ENCODE measurements at regions not wholly inside any gene's neighbourhood (a gene's known extent, or its start where the extent isn't known, plus 50 kb on each side); places are given as distances from the start of the nearest gene placed in this dataset.

GRCh38 chr10:21213381-21213780, 312.1 kb downstream of the SKIDA1 start:
- H3K36me3 ChIP-seq, result no peaks in the 10 kb centered on the region
- no peaks in the 10 kb centered on the region for H3K27me3 ChIP-seq
- no peaks in the 10 kb centered on the region for H3K9me3 ChIP-seq
- H3K4me1 ChIP-seq, result no peaks in the 10 kb centered on the region
- DNase-seq (ENCODE audit: low spot score), result no peak
- TF ChIP-seq CTCF (IDR thresholded peaks at IDR 0.05), result no peak
- H3K4me3 ChIP-seq, result no peak overlapping the region
- no peak overlapping the region for H3K27ac ChIP-seq

GRCh38 chr10:21212912-21213311, 312.6 kb downstream of the SKIDA1 start:
- no peaks in the 10 kb centered on the region for H3K4me1 ChIP-seq
- no peaks in the 10 kb centered on the region for H3K27me3 ChIP-seq
- H3K9me3 ChIP-seq, result peaks cover 0 to 3% of the 10 kb centered on the region in 2 donors
- DNase-seq (ENCODE audit: low spot score), result no peak
- H3K36me3 ChIP-seq, result no peaks in the 10 kb centered on the region
- no peak overlapping the region for H3K4me3 ChIP-seq
- no peak overlapping the region for H3K27ac ChIP-seq
- no peak for TF ChIP-seq CTCF (IDR thresholded peaks at IDR 0.05)

- no peak for DNase-seq (ENCODE audit: low spot score)
- no peak for TF ChIP-seq CTCF (IDR thresholded peaks at IDR 0.05)
- H3K27ac ChIP-seq, result no peak overlapping the region
Measured at GRCh38 chr10:21212348-21212747, 313.1 kb downstream of the SKIDA1 start.

GRCh38 chr10:21209495-21209894, 312.4 kb upstream of the NEBL start:
- no peak overlapping the region for H3K4me3 ChIP-seq
- H3K4me1 ChIP-seq, result no peaks in the 10 kb centered on the region
- no peaks in the 10 kb centered on the region for H3K36me3 ChIP-seq
- no peak overlapping the region for H3K27ac ChIP-seq
- no peaks in the 10 kb centered on the region for H3K27me3 ChIP-seq
- peaks cover 0 to 8% of the 10 kb centered on the region in 2 donors for H3K9me3 ChIP-seq
- TF ChIP-seq CTCF (IDR thresholded peaks at IDR 0.05), result no peak
- no peak for DNase-seq (ENCODE audit: low spot score)

More at GRCh38 chr10:21212348-21212747, 313.1 kb downstream of the SKIDA1 start:
- Histone ChIP-seq H3K36me3 (no peaks in the 10 kb centered on the region), H3K4me3 (no peak overlapping the region), H3K27me3 (no peaks in the 10 kb centered on the region), H3K4me1 (no peaks in the 10 kb centered on the region), H3K9me3 (peaks cover 0 to 8% of the 10 kb centered on the region in 2 donors)

GRCh38 chr10:21208666-21209316, 311.7 kb upstream of the NEBL start:
- peaks cover 0 to under 1% of the 10 kb centered on the region in 2 donors for H3K4me1 ChIP-seq
- no peak overlapping the region for H3K27ac ChIP-seq
- H3K27me3 ChIP-seq, result no peaks in the 10 kb centered on the region
- DNase-seq (ENCODE audit: low spot score), result no peak
- no peak for TF ChIP-seq CTCF (IDR thresholded peaks at IDR 0.05)
- no peak overlapping the region for H3K4me3 ChIP-seq
- peaks cover 0 to 8% of the 10 kb centered on the region in 2 donors for H3K9me3 ChIP-seq
- H3K36me3 ChIP-seq, result no peaks in the 10 kb centered on the region

Measured in right atrium auricular region (tissue), 2 donors.